ENCODE measurements at regions not wholly inside any gene's neighbourhood (a gene's known extent, or its start where the extent isn't known, plus 50 kb on each side); places are given as distances from the start of the nearest gene placed in this dataset.

GRCh38 chr20:48204499-48204898, 419.2 kb upstream of the SULF2 start:
- H3K27me3 ChIP-seq (ENCODE audit: control insufficient read depth, insufficient read depth, low read length): no peaks in the 10 kb centered on the region
- no peak for FAIRE-seq
- intact Hi-C loops (cut with DNase I): no loop called here
- H3K4me1 ChIP-seq (ENCODE audit: control insufficient read depth in 2 of 3, insufficient read depth in 2 of 3, low read depth in 1 of 3, low read length in 3 of 3): no peaks in the 10 kb centered on the region
- no peak for DNase-seq
- no peak overlapping the region for H3K4me3 ChIP-seq (ENCODE audit: low read length in 3 of 3)
- no peaks in the 10 kb centered on the region for H3K9me3 ChIP-seq (ENCODE audit: control insufficient read depth in 2 of 3, insufficient read depth in 1 of 3, low read length in 3 of 3)
- H3K36me3 ChIP-seq (ENCODE audit: control insufficient read depth in 2 of 3, insufficient read depth in 3 of 3, low read length in 3 of 3): no peaks in the 10 kb centered on the region
- no peak overlapping the region for H3K27ac ChIP-seq (ENCODE audit: low read depth in 2 of 2, low read length in 2 of 2)
- TF ChIP-seq CTCF (IDR thresholded peaks at IDR 0.05; ENCODE audit: borderline replicate concordance, extremely low read depth, insufficient read depth): no peak
- no peak overlapping the region for H3K9ac ChIP-seq (ENCODE audit: low read length in 3 of 3)

DNA sequence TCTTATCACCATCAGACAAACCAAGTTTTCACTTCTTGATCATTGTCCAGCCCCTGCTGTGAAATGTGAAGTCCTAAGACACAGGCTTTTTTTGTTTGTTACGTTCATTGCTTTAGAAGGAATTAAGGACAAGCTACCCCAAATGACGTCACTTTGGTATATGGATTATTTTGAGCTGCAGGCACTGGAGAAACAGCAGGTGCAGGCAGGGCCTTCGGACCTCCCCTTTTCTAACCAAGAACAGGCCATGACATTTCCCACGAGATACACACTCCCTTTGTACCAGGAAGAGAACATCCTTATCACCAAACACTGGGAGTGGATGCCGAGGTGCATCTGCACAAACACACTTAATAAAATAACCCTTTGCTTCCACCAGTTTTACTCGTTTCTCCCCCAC, 418.0 kb upstream of the SULF2 start:
- TF ChIP-seq CTCF (IDR thresholded peaks at IDR 0.05; ENCODE audit: borderline replicate concordance, extremely low read depth, insufficient read depth): no peak
- no peaks in the 10 kb centered on the region for H3K36me3 ChIP-seq (ENCODE audit: control insufficient read depth in 2 of 3, insufficient read depth in 3 of 3, low read length in 3 of 3)
- intact Hi-C loops (cut with DNase I): no loop called here

DNA sequence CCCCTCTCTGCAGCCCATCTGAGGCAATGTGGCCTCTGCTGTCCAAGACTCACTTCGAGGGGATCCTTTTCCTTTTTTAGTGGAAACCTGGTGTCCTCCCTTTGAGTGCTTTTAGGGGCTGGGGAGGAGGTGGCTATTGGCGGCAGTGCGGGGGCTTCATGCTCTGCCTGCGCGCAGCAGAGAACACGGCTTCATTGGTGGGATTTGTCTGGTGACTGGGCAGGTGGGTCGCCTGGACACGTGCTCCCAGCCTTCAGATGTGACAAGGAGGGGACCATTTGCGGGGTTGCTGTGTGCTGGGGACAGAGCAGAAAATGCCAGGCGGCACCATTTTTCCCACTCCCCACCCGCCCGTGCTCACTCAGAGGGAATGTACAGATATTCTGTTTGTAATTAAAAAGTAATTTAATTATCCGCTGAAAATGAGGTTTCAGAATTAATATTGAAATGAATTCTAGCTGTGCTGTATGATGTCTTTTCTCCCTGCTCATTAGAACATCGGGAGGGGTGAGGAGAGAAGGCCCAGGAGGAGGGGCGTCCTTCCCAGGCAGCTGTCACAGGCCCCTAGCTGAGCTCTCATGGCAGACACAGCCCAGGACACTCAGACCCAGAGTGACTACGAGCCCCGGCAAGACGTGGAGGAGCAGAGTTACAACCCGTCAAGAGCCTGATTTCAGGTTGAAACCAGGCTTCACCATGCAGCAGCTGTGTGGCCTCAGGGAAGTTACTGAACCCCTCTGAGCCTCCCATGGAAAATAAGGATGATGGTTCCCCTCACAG, 417.2 kb upstream of the SULF2 start:
- no peak for FAIRE-seq
- no peak for TF ChIP-seq CTCF (IDR thresholded peaks at IDR 0.05; ENCODE audit: borderline replicate concordance, extremely low read depth, insufficient read depth)
- H3K9ac ChIP-seq (ENCODE audit: low read length in 3 of 3): no peak overlapping the region
- no peaks in the 10 kb centered on the region for H3K9me3 ChIP-seq (ENCODE audit: control insufficient read depth in 2 of 3, insufficient read depth in 1 of 3, low read length in 3 of 3)
- intact Hi-C loops (cut with DNase I): no loop called here
- no peaks in the 10 kb centered on the region for H3K27me3 ChIP-seq (ENCODE audit: control insufficient read depth, insufficient read depth, low read length)
- no peaks in the 10 kb centered on the region for H3K4me1 ChIP-seq (ENCODE audit: control insufficient read depth in 2 of 3, insufficient read depth in 2 of 3, low read depth in 1 of 3, low read length in 3 of 3)
- no peaks in the 10 kb centered on the region for H3K36me3 ChIP-seq (ENCODE audit: control insufficient read depth in 2 of 3, insufficient read depth in 3 of 3, low read length in 3 of 3)
- H3K4me3 ChIP-seq (ENCODE audit: low read length in 3 of 3): no peak overlapping the region
- no peak overlapping the region for H3K27ac ChIP-seq (ENCODE audit: low read depth in 2 of 2, low read length in 2 of 2)
- DNase-seq: no peak

More for the DNA sequence above, 418.0 kb upstream of the SULF2 start:
- Histone ChIP-seq H3K4me3 (ENCODE audit: low read length in 3 of 3) (no peak overlapping the region), H3K27ac (ENCODE audit: low read depth in 2 of 2, low read length in 2 of 2) (no peak overlapping the region), H3K9me3 (ENCODE audit: control insufficient read depth in 2 of 3, insufficient read depth in 1 of 3, low read length in 3 of 3) (no peaks in the 10 kb centered on the region), H3K4me1 (ENCODE audit: control insufficient read depth in 2 of 3, insufficient read depth in 2 of 3, low read depth in 1 of 3, low read length in 3 of 3) (no peaks in the 10 kb centered on the region), H3K27me3 (ENCODE audit: control insufficient read depth, insufficient read depth, low read length) (no peaks in the 10 kb centered on the region), H3K9ac (ENCODE audit: low read length in 3 of 3) (no peak overlapping the region)
- FAIRE-seq (no peak), DNase-seq (no peak)

DNA sequence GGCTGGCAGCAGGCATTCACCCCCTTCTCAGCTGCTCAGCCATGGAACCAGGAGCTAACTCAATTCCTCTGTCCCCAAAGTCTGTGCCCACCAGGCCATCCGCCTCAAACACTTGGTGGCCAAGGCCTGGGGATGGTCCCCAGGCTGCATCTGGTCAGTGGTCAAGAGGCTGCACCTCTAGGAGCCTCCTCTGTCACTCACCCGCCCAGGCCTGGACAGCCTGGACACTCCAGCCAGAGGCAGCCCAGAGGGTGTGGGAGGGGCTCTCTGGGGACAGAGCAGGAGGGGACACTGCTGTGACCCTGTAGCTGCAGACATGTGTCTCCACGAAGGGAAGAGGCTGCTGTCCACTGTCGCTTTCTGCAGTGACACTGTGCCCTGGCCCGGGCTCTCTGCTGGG, 416.6 kb upstream of the SULF2 start:
- no peak for FAIRE-seq

More for the DNA sequence above, 416.6 kb upstream of the SULF2 start:
- no peaks in the 10 kb centered on the region for H3K27me3 ChIP-seq (ENCODE audit: control insufficient read depth, insufficient read depth, low read length)
- DNase-seq: no peak
- H3K9me3 ChIP-seq (ENCODE audit: control insufficient read depth in 2 of 3, insufficient read depth in 1 of 3, low read length in 3 of 3): no peaks in the 10 kb centered on the region
- no peaks in the 10 kb centered on the region for H3K36me3 ChIP-seq (ENCODE audit: control insufficient read depth in 2 of 3, insufficient read depth in 3 of 3, low read length in 3 of 3)
- no peak overlapping the region for H3K4me3 ChIP-seq (ENCODE audit: low read length in 3 of 3)
- intact Hi-C loops (cut with DNase I): no loop called here
- no peak overlapping the region for H3K9ac ChIP-seq (ENCODE audit: low read length in 3 of 3)
- no peaks in the 10 kb centered on the region for H3K4me1 ChIP-seq (ENCODE audit: control insufficient read depth in 2 of 3, insufficient read depth in 2 of 3, low read depth in 1 of 3, low read length in 3 of 3)
- H3K27ac ChIP-seq (ENCODE audit: low read depth in 2 of 2, low read length in 2 of 2): no peak overlapping the region
- no peak for TF ChIP-seq CTCF (IDR thresholded peaks at IDR 0.05; ENCODE audit: borderline replicate concordance, extremely low read depth, insufficient read depth)
